OCI-LY3 (cell line): ENCODE measurements at regions not wholly inside any gene's neighbourhood (a gene's known extent, or its start where the extent isn't known, plus 50 kb on each side); places are given as distances from the start of the nearest gene placed in this dataset.

ENCODE experiments used
- CTCF ChIP-seq: fragments of 200-600, 300-600 bp; sonication (generic); IDR thresholded peaks from 2 replicates; pipeline ENCODE4 v1.5.1; 2014; ENCODE audit warnings: antibody characterized with exemption, low read length, low read depth
- EZH2phosphoT487 ChIP-seq: fragments of 200-600 bp; shearing (Covaris generic); IDR thresholded peaks from 2 replicates; pipeline ENCODE4 v1.6.1; 2018; ENCODE audit warnings: antibody characterized with exemption, mixed run types, low read depth

GRCh38 chr16:55151561-55152305, 172.3 kb upstream of the IRX6 start:
- no peak for TF ChIP-seq CTCF
- TF ChIP-seq EZH2phosphoT487: no peak
